K562 (cell line): ENCODE measurements at regions not wholly inside any gene's neighbourhood (a gene's known extent, or its start where the extent isn't known, plus 50 kb on each side); places are given as distances from the start of the nearest gene placed in this dataset.

ENCODE experiments used
- ATAC-seq: fragments of 200-7000 bp; cut with Tn5 transposase; 3 replicates; pipeline ENCODE4 v1.9.1; 2020; ENCODE audit warnings: moderate library complexity
- BruUV-seq: library from RNA; stranded (reverse); fragments of 400-500 nt; replicated peaks from 2 replicates; lab custom pipeline; 2021; lab: Mats Ljungman, UMichigan
- CTCF ChIA-PET: fragments of 300-600 bp; formaldehyde crosslinking; extraction: SDS; loops from one replicate; lab custom pipeline; 2021; ENCODE audit warnings: low intra/inter-chr PET ratio; lab: Yijun Ruan, JAX
- POLR2A ChIA-PET: fragments of 300-600, 350-650 bp; sonication (Branson Sonifier 250); formaldehyde crosslinking; extraction: SDS; loops from one replicate; lab custom pipeline; 2021; ENCODE audit warnings: antibody characterized with exemption, inconsistent platforms; lab: Yijun Ruan, JAX
- DNase-seq, 4 experiments: peaks; one replicate each; pipeline versions ENCODE4 v3.0.0 to v3.0.0-alpha.2; 2011 to 2018; ENCODE audit warnings: low spot score in 3 of 4, mixed read lengths in 3 of 4; ENCODE audit errors: extremely low read depth in 1 of 4
- FAIRE-seq: peaks from 2 replicates; lab custom pipeline; 2011; peaks lifted over from hg19 to GRCh38; lab: Jason Lieb, UNC
- H2AFZ ChIP-seq: 2 replicates; pipeline ENCODE4 v1.6.0; 2011; ENCODE audit warnings: low read depth, low read length, control low read depth, inconsistent platforms
- H3K27ac ChIP-seq: fragments of 200-600 bp; 3 replicates; pipeline ENCODE4 v1.8.0; 2011; ENCODE audit warnings: low read depth, mild to moderate bottlenecking, control low read depth, inconsistent platforms, low read length, moderate library complexity, mixed read lengths; ENCODE audit errors: extremely low read depth
- H3K27me3 ChIP-seq, 2 experiments: fragments of 300-600 bp in 1 of 2; 2 replicates in 1 of 2; 3 replicates in 1 of 2; pipeline versions ENCODE4 v1.6.0 to v1.8.0; 2011; ENCODE audit warnings: inconsistent platforms in 2 of 2, low read length in 2 of 2, mild to moderate bottlenecking in 1 of 2, mixed read lengths in 1 of 2, moderate library complexity in 1 of 2; ENCODE audit not compliant: control insufficient read depth in 2 of 2, insufficient read depth in 2 of 2
- H3K36me3 ChIP-seq: fragments of 300-600 bp; 3 replicates; pipeline ENCODE4 v1.8.0; 2011; ENCODE audit warnings: mild to moderate bottlenecking, low read length, inconsistent platforms; ENCODE audit not compliant: control insufficient read depth, insufficient read depth
- H3K4me1 ChIP-seq, 2 experiments: fragments of 200-600 bp in 1 of 2; replicated peaks in 1 of 2; 2 replicates in 1 of 2; 3 replicates in 1 of 2; pipeline versions ENCODE4 v1.5.1 to v1.8.0; 2011; ENCODE audit warnings: inconsistent platforms in 2 of 2, low read length in 2 of 2, mild to moderate bottlenecking in 1 of 2, mixed read lengths in 1 of 2, moderate library complexity in 1 of 2; ENCODE audit not compliant: control insufficient read depth in 2 of 2, insufficient read depth in 2 of 2
- H3K4me2 ChIP-seq: 2 replicates; pipeline ENCODE4 v1.6.1; 2011; ENCODE audit warnings: low read length, control low read depth, inconsistent platforms, mixed read lengths; ENCODE audit not compliant: insufficient read depth
- H3K4me3 ChIP-seq: fragments of 200-600 bp; sonication (generic), shearing (Covaris generic); 2 replicates; pipeline ENCODE4 v1.5.1; 2016; ENCODE audit warnings: control low read depth, inconsistent platforms
- H3K79me2 ChIP-seq: fragments of 200-600 bp; 3 replicates; pipeline ENCODE4 v1.8.0; 2011; ENCODE audit warnings: low read length, inconsistent platforms; ENCODE audit not compliant: control insufficient read depth, insufficient read depth
- H3K9ac ChIP-seq, 2 experiments: 2 replicates each; pipeline versions ENCODE4 v1.6.0 to v1.6.1; 2011; ENCODE audit warnings: low read depth in 2 of 2, low read length in 2 of 2, control low read depth in 1 of 2, inconsistent platforms in 1 of 2, mild to moderate bottlenecking in 1 of 2, mixed read lengths in 1 of 2; ENCODE audit not compliant: insufficient read depth in 1 of 2
- H3K9me1 ChIP-seq: one replicate; pipeline ENCODE4 v1.6.0; 2011; ENCODE audit warnings: inconsistent platforms, mild to moderate bottlenecking, low read length, moderate library complexity; ENCODE audit not compliant: control insufficient read depth, insufficient read depth
- H3K9me3 ChIP-seq: replicated peaks from 2 replicates; pipeline ENCODE4 v1.5.1; 2011; ENCODE audit warnings: low read depth, low read length, inconsistent platforms; ENCODE audit not compliant: control insufficient read depth, insufficient read depth
- H4K20me1 ChIP-seq: replicated peaks from 2 replicates; pipeline ENCODE4 v1.6.1; 2011; ENCODE audit warnings: low read length, inconsistent platforms, mixed read lengths; ENCODE audit not compliant: control insufficient read depth, insufficient read depth
- GABPB1 ChIP-seq: sonication (generic); formaldehyde crosslinking; IDR thresholded peaks from 2 replicates; pipeline ENCODE4 v1.8.0; 2022; ENCODE audit warnings: mild to moderate bottlenecking, missing genetic modification reagents
- HNRNPUL1 ChIP-seq: fragments of 200-400 bp; formaldehyde crosslinking; IDR thresholded peaks from 2 replicates; pipeline ENCODE4 v1.6.1; 2017; ENCODE audit warnings: low read length
- NCOA2 ChIP-seq, 2 experiments: fragments of 450-650 bp; IDR thresholded peaks; 2 replicates each; pipeline ENCODE4 v1.6.1; 2018; ENCODE audit warnings: mild to moderate bottlenecking in 2 of 2, moderate library complexity in 1 of 2; ENCODE audit not compliant: partially characterized antibody in 2 of 2
- SMARCA5 ChIP-seq: fragments of 450-650 bp; IDR thresholded peaks from 2 replicates; pipeline ENCODE4 v1.6.1; 2016
- ZNF584 ChIP-seq: fragments of 200-800 bp; sonication (Bioruptor generic); IDR thresholded peaks from 2 replicates; pipeline ENCODE4 v1.6.1; 2016; ENCODE audit warnings: low read depth, mild to moderate bottlenecking, missing genetic modification characterization, missing compliant biosample characterization
- WGBS: fragments of 100-300 bp; shearing (Covaris generic); methylation state at CpG from one replicate; pipeline ENCODE4 v1.1.6; 2016; ENCODE audit warnings: low coverage, mixed read lengths; ENCODE audit not compliant: insufficient coverage; ENCODE audit errors: missing lambda C conversion rate; 5-methylcytosine and 5-hydroxymethylcytosine counted together
- in situ Hi-C: fragments of 300-500 bp; cut with MboI; formaldehyde crosslinking; loops from 4 replicates; pipeline ENCODE4 v1.15.0; 2018; ENCODE audit warnings: inconsistent platforms, mixed read lengths
- intact Hi-C: fragments of 100-400 bp; cut with micrococcal nuclease; formaldehyde crosslinking; loops from 2 replicates; pipeline ENCODE4 v1.14.2; 2022

DNA sequence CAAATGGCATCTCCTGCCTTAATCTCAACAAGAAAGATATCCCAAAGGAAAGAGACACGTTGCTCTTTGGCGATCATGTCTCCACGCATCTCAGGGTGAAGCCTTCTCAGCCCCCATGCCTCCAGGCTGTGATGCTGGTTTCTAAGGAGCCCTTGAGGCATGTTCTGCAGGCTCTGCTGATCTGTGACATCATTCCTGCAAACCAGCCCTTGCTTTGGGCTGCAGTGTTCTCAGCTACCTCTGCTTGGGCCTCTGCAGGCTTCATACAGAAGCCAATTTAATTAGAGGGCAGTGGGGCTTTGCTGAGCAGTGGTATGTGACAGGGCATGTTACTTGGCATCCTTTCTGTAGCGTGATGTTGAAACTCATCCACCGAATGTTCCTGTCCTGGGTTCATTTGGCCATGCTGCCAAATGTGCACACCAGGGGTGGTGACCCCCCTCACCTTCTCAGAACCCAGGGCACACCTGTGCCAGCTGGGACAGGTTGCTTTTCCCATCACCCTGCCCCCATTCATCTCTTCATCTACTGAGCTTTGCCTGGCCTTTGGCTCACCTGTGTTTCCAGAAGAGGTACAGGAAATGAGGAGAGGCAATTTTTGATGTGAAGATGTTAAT, 230.9 kb downstream of the TEX29 start:
- no peaks in the 10 kb centered on the region for H3K9me1 ChIP-seq
- no peak for FAIRE-seq
- H3K9me3 ChIP-seq, result no peaks in the 10 kb centered on the region
- no peak overlapping the region for H3K27ac ChIP-seq
- no peak overlapping the region for H3K4me2 ChIP-seq
- no peak overlapping the region for H3K4me3 ChIP-seq
- no peaks in the 10 kb centered on the region for H3K4me1 ChIP-seq
- H4K20me1 ChIP-seq, result no peaks in the 10 kb centered on the region
- ChIA-PET POLR2A (no interaction called here), CTCF (no interaction called here)
- H3K36me3 ChIP-seq, result no peaks in the 10 kb centered on the region
- no peak overlapping the region for H2AFZ ChIP-seq
- peaks cover 3 to 30% of the 10 kb centered on the region in 2 experiments; a peak in 3 of 5 replicates for H3K27me3 ChIP-seq
- H3K79me2 ChIP-seq, result no peaks in the 10 kb centered on the region
- WGBS, result 0% methylated on average over 4 of the region's 5 CpGs
- no peak for TF ChIP-seq ZNF584 (CRISPR knock-in tag)
- TF ChIP-seq GABPB1, result no peak
- no peak for TF ChIP-seq SMARCA5
- TF ChIP-seq HNRNPUL1, result no peak
- no peak for TF ChIP-seq NCOA2 (IDR thresholded peaks at IDR 0.05; ENCODE audit: partially characterized antibody in 2 of 2)
- no peak for DNase-seq
- intact Hi-C loops, result no loop called here
- no peak overlapping the region for H3K9ac ChIP-seq
- no TSS peak for BruUV-seq
- ATAC-seq, result no peak
- in situ Hi-C loops, result no loop called here
